ENCODE measurements at regions not wholly inside any gene's neighbourhood (a gene's known extent, or its start where the extent isn't known, plus 50 kb on each side); places are given as distances from the start of the nearest gene placed in this dataset.

DNA sequence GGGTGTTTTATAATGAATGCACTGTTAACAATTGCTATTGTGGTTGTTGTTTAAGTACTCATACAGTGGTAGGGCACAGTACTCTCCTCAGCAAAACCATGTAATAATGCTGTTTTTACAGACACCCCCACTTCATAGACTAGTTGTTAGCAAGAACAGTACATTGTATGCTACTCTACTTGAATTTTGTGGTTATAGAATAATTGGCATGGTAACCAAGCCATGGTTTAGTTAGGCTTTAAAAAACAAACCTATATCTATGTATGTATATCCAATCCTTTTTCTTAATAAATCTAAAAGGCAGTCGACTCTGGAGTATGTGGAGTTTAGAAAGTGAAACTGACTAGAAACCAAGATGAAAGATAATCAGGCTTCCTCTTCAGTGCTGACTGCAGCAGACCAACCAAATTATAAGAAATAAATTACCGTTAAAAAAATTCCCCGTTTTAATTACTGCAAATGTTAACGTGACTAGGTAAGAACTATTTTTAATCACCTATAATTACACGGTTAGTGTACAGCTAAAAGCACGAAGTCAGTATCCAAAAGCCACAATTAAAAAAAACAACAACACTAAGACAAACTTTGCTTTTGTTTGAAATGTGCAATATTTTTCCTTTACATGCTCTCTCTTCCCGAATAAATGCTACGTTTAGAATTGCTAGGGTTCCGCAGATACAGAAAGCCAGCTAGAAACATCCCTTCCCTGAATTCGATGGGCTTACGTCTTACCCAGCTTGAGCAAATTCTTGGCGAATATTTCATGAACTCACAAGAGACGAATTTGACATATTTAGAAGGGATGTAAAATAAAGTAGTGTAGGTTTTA lies 113.3 kb upstream of the SERTAD2 start:
- TF ChIP-seq, protein P1, sequence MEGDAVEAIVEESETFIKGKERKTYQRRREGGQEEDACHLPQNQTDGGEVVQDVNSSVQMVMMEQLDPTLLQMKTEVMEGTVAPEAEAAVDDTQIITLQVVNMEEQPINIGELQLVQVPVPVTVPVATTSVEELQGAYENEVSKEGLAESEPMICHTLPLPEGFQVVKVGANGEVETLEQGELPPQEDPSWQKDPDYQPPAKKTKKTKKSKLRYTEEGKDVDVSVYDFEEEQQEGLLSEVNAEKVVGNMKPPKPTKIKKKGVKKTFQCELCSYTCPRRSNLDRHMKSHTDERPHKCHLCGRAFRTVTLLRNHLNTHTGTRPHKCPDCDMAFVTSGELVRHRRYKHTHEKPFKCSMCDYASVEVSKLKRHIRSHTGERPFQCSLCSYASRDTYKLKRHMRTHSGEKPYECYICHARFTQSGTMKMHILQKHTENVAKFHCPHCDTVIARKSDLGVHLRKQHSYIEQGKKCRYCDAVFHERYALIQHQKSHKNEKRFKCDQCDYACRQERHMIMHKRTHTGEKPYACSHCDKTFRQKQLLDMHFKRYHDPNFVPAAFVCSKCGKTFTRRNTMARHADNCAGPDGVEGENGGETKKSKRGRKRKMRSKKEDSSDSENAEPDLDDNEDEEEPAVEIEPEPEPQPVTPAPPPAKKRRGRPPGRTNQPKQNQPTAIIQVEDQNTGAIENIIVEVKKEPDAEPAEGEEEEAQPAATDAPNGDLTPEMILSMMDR (IDR thresholded peaks at IDR 0.05; ENCODE audit: borderline replicate concordance, extremely low read depth, low read length, poor library complexity, severe bottlenecking) = no peak
- no peak for TF ChIP-seq EZH2 (IDR thresholded peaks at IDR 0.05; ENCODE audit: borderline replicate concordance, low read depth, low read length, severe bottlenecking)
- H3K4me3 ChIP-seq (ENCODE audit: low read depth in 1 of 2, low read length in 2 of 2) = peak overlapping the region; percentile 27 to 71
- DNase-seq (no peak), ATAC-seq (ENCODE audit: insufficient read depth, low read depth) (peak; percentile 73)
- H3K27ac ChIP-seq (ENCODE audit: low read length) = peak overlapping the region; percentile 60
- H3K27me3 ChIP-seq (ENCODE audit: insufficient read depth, low read length, poor library complexity) = peaks cover 41% of the 10 kb centered on the region
- no peaks in the 10 kb centered on the region for H4K20me1 ChIP-seq (ENCODE audit: insufficient read depth, low read length)
- H3K4me1 ChIP-seq (ENCODE audit: insufficient read depth, low read length) = peaks cover 24% of the 10 kb centered on the region
- H3K4me2 ChIP-seq (ENCODE audit: insufficient read depth, low read length) = peak overlapping the region; percentile 81
- H3K9ac ChIP-seq (ENCODE audit: low read depth, low read length) = peak overlapping the region; percentile 81
- H3K9me3 ChIP-seq (ENCODE audit: insufficient read depth, low read length, severe bottlenecking) = no peaks in the 10 kb centered on the region
- peak overlapping the region; percentile 70 for H2AFZ ChIP-seq (ENCODE audit: low read depth, low read length)
- H3K79me2 ChIP-seq (ENCODE audit: insufficient read depth, low read length) = no peaks in the 10 kb centered on the region
- no peaks in the 10 kb centered on the region for H3K36me3 ChIP-seq (ENCODE audit: insufficient read depth, low read length)

- peak; percentile 77 for ATAC-seq (ENCODE audit: insufficient read depth, low read depth)
- H3K79me2 ChIP-seq (ENCODE audit: insufficient read depth, low read length) = no peaks in the 10 kb centered on the region
- peak overlapping the region; percentile 54 for H3K27ac ChIP-seq (ENCODE audit: low read length)
- H2AFZ ChIP-seq (ENCODE audit: low read depth, low read length) = peak overlapping the region; percentile 70
- TF ChIP-seq, protein P1 (IDR thresholded peaks at IDR 0.05; ENCODE audit: borderline replicate concordance, extremely low read depth, low read length, poor library complexity, severe bottlenecking) = peak; percentile 27
- peak; percentile 71 for TF ChIP-seq EZH2 (IDR thresholded peaks at IDR 0.05; ENCODE audit: borderline replicate concordance, low read depth, low read length, severe bottlenecking)
- H3K9ac ChIP-seq (ENCODE audit: low read depth, low read length) = peak overlapping the region; percentile 81
- peak overlapping the region; percentile 27 to 71 for H3K4me3 ChIP-seq (ENCODE audit: low read depth in 1 of 2, low read length in 2 of 2)
- H3K27me3 ChIP-seq (ENCODE audit: insufficient read depth, low read length, poor library complexity) = peaks cover 39% of the 10 kb centered on the region
- H3K4me2 ChIP-seq (ENCODE audit: insufficient read depth, low read length) = peak overlapping the region; percentile 81
- no peaks in the 10 kb centered on the region for H3K9me3 ChIP-seq (ENCODE audit: insufficient read depth, low read length, severe bottlenecking)
- H3K4me1 ChIP-seq (ENCODE audit: insufficient read depth, low read length) = peaks cover 24% of the 10 kb centered on the region
- no peaks in the 10 kb centered on the region for H4K20me1 ChIP-seq (ENCODE audit: insufficient read depth, low read length)
- DNase-seq = peak; percentile 74
- H3K36me3 ChIP-seq (ENCODE audit: insufficient read depth, low read length) = no peaks in the 10 kb centered on the region
These were observed 114.2 kb upstream of the SERTAD2 start for GRCh38 chr2:64767670-64768468.

DNA sequence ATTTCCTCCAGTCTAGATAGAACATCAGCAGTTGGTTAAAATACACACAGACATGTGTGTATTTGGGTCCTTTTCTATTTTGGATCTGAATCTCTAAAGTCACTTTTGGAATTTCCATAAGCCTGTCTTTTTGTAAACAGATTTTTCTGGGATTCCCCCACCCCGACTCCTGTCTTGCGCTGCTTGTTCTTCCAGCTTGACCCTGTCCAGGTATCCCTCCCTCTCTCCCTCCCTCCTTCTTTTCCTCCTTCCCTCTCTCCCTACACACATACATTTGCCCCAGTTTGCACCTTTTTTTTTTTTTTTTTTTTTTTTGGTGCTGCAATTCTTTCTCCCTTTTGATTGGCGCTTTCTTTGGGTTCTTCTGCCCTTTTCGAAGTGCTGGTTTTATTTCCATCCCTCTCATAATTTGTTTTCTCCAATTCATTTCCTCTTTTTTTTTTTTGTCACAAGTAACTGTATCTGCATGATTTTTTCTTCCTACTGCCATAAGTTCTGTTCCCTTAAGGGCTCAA lies 114.8 kb upstream of the SERTAD2 start:
- Histone ChIP-seq H3K4me2 (ENCODE audit: insufficient read depth, low read length) (peak overlapping the region; percentile 81), H3K36me3 (ENCODE audit: insufficient read depth, low read length) (no peaks in the 10 kb centered on the region), H4K20me1 (ENCODE audit: insufficient read depth, low read length) (no peaks in the 10 kb centered on the region), H3K79me2 (ENCODE audit: insufficient read depth, low read length) (no peaks in the 10 kb centered on the region), H3K4me1 (ENCODE audit: insufficient read depth, low read length) (peaks cover 24% of the 10 kb centered on the region), H3K9ac (ENCODE audit: low read depth, low read length) (peak overlapping the region; percentile 81), H3K4me3 (ENCODE audit: low read depth in 1 of 2, low read length in 2 of 2) (peak overlapping the region; percentile 27 to 71), H3K27me3 (ENCODE audit: insufficient read depth, low read length, poor library complexity) (peaks cover 39% of the 10 kb centered on the region), H2AFZ (ENCODE audit: low read depth, low read length) (peak overlapping the region; percentile 70), H3K27ac (ENCODE audit: low read length) (peak overlapping the region; percentile 54), H3K9me3 (ENCODE audit: insufficient read depth, low read length, severe bottlenecking) (no peaks in the 10 kb centered on the region)
- DNase-seq (no peak), ATAC-seq (ENCODE audit: insufficient read depth, low read depth) (no peak)
- TF ChIP-seq, protein P1 (IDR thresholded peaks at IDR 0.05; ENCODE audit: borderline replicate concordance, extremely low read depth, low read length, poor library complexity, severe bottlenecking) = no peak
- no peak for TF ChIP-seq EZH2 (IDR thresholded peaks at IDR 0.05; ENCODE audit: borderline replicate concordance, low read depth, low read length, severe bottlenecking)

Measured in DND-41 (cell line).